ENCODE measurements at regions not wholly inside any gene's neighbourhood (a gene's known extent, or its start where the extent isn't known, plus 50 kb on each side); places are given as distances from the start of the nearest gene placed in this dataset.
"Not testable (repeated sequence)": the region's sequence is repeated elsewhere in the genome, so short reads cannot be mapped to it uniquely, and the experiment has no call there.

DNA sequence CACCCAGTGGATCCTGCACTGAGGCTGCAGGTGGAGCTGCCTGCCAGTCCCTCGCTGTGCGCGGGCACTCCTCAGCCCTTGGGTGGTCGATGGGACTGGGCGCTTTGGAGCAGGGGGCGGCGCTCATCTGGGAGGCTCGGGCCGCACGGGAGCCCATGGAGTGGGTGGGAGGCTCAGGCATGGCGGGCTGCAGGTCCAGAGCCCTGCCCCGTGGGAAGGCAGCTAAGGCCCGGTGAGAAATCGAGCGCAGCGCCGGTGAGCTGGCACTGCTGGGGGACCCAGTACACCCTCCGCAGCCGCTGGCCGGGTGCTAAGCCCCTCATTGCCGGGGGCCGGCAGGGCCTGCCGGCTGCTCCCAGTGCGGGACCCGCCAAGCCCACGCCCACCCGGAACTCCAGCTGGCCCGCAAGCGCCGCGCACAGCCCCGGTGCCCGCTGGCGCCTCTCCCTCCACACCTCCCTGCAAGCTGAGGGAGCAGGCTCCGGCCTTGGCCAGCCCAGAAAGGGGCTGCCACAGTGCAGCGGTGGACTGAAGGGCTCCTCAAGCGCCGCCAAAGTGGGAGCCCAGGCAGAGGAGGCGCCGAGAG, 1636.5 kb downstream of the BRINP3 start:
- not testable (repeated sequence) for DNase-seq (ENCODE audit: low read depth, low spot score); H3K36me3 ChIP-seq (ENCODE audit: control insufficient read depth, insufficient read depth, low read length); H3K9me3 ChIP-seq (ENCODE audit: control insufficient read depth, insufficient read depth, low read length); H3K27ac ChIP-seq (ENCODE audit: low read length); H3K27me3 ChIP-seq (ENCODE audit: control insufficient read depth, insufficient read depth, low read length); H3K4me3 ChIP-seq (ENCODE audit: low read length); H3K4me1 ChIP-seq (ENCODE audit: control insufficient read depth, insufficient read depth, low read length)
- WGBS (ENCODE audit: insufficient coverage, insufficient read length): no CpG with 5 or more reads among the region's 40 CpGs

DNA sequence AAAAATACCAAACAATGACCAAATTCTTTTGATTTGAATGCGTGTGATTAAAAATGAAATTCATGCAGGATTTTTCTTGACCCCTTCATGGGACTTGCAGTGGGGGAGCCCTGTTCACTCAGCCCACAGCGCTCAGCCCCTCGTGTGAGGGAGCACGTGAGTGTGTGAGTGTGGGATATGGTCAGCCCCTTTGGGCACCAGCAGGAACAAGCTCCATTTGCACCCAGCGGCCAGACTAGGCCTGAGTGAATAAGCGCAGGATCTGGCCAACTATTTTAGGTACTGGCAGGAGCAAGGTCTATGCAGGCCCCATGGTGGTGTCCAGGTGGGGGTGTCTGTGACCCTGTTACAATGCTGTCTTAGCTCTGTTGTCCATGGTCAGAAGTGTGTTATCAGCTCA, 1631.2 kb downstream of the BRINP3 start:
- Histone ChIP-seq H3K9me3 (ENCODE audit: control insufficient read depth, insufficient read depth, low read length) (no peaks in the 10 kb centered on the region), H3K27me3 (ENCODE audit: control insufficient read depth, insufficient read depth, low read length) (no peaks in the 10 kb centered on the region), H3K4me1 (ENCODE audit: control insufficient read depth, insufficient read depth, low read length) (no peaks in the 10 kb centered on the region), H3K4me3 (ENCODE audit: low read length) (no peak overlapping the region), H3K36me3 (ENCODE audit: control insufficient read depth, insufficient read depth, low read length) (no peaks in the 10 kb centered on the region), H3K27ac (ENCODE audit: low read length) (no peak overlapping the region)
- no CpG with 5 or more reads among the region's 6 CpGs for WGBS (ENCODE audit: insufficient coverage, insufficient read length)
- no peak for DNase-seq (ENCODE audit: low read depth, low spot score)

- no peak for DNase-seq (ENCODE audit: low read depth, low spot score)
- no CpG with 5 or more reads among the region's 31 CpGs for WGBS (ENCODE audit: insufficient coverage, insufficient read length)
- Histone ChIP-seq H3K4me1 (ENCODE audit: control insufficient read depth, insufficient read depth, low read length) (no peaks in the 10 kb centered on the region), H3K36me3 (ENCODE audit: control insufficient read depth, insufficient read depth, low read length) (no peaks in the 10 kb centered on the region), H3K27ac (ENCODE audit: low read length) (no peak overlapping the region), H3K4me3 (ENCODE audit: low read length) (no peak overlapping the region), H3K9me3 (ENCODE audit: control insufficient read depth, insufficient read depth, low read length) (no peaks in the 10 kb centered on the region), H3K27me3 (ENCODE audit: control insufficient read depth, insufficient read depth, low read length) (no peaks in the 10 kb centered on the region)
These were observed 1620.1 kb downstream of the BRINP3 start for GRCh38 chr1:188857526-188858087.

- no peak overlapping the region for H3K27ac ChIP-seq (ENCODE audit: low read length)
- DNase-seq (ENCODE audit: low read depth, low spot score): no peak
- H3K4me1 ChIP-seq (ENCODE audit: control insufficient read depth, insufficient read depth, low read length): no peaks in the 10 kb centered on the region
These were observed 1610.0 kb downstream of the BRINP3 start for GRCh38 chr1:188867614-188868013.

DNA sequence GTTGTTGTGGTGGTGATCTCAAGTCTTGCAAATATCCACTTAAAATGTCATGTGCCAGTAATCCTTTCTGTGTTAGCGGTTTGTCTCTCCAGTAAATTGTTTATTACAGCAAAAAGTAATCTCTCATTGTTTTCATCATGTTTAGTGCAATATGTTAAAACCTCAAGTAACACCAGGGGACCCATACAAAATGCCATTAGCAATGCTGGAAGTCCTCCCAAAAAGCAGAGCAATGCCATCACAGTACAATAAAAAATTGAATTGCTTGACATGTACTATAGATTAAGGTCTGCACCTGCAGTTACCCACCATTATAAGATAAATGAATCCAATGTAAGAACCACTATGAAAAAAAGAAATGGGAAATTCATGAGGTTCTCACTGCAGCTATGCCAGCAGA, 1606.5 kb downstream of the BRINP3 start:
- no CpG with 5 or more reads among the region's 1 CpG for WGBS (ENCODE audit: insufficient coverage, insufficient read length)
- no peak for DNase-seq (ENCODE audit: low read depth, low spot score)
- no peaks in the 10 kb centered on the region for H3K4me1 ChIP-seq (ENCODE audit: control insufficient read depth, insufficient read depth, low read length)
- H3K9me3 ChIP-seq (ENCODE audit: control insufficient read depth, insufficient read depth, low read length): no peaks in the 10 kb centered on the region
- no peak overlapping the region for H3K4me3 ChIP-seq (ENCODE audit: low read length)
- no peak overlapping the region for H3K27ac ChIP-seq (ENCODE audit: low read length)
- H3K27me3 ChIP-seq (ENCODE audit: control insufficient read depth, insufficient read depth, low read length): no peaks in the 10 kb centered on the region
- H3K36me3 ChIP-seq (ENCODE audit: control insufficient read depth, insufficient read depth, low read length): no peaks in the 10 kb centered on the region

More at GRCh38 chr1:188867614-188868013, 1610.0 kb downstream of the BRINP3 start:
- no peaks in the 10 kb centered on the region for H3K27me3 ChIP-seq (ENCODE audit: control insufficient read depth, insufficient read depth, low read length)
- no peak overlapping the region for H3K4me3 ChIP-seq (ENCODE audit: low read length)
- H3K36me3 ChIP-seq (ENCODE audit: control insufficient read depth, insufficient read depth, low read length): no peaks in the 10 kb centered on the region
- no peaks in the 10 kb centered on the region for H3K9me3 ChIP-seq (ENCODE audit: control insufficient read depth, insufficient read depth, low read length)

GRCh38 chr1:188872376-188872775, 1605.3 kb downstream of the BRINP3 start:
- H3K9me3 ChIP-seq (ENCODE audit: control insufficient read depth, insufficient read depth, low read length): no peaks in the 10 kb centered on the region
- no peak overlapping the region for H3K27ac ChIP-seq (ENCODE audit: low read length)
- no peak overlapping the region for H3K4me3 ChIP-seq (ENCODE audit: low read length)
- no peaks in the 10 kb centered on the region for H3K36me3 ChIP-seq (ENCODE audit: control insufficient read depth, insufficient read depth, low read length)
- no peak for DNase-seq (ENCODE audit: low read depth, low spot score)
- no peaks in the 10 kb centered on the region for H3K4me1 ChIP-seq (ENCODE audit: control insufficient read depth, insufficient read depth, low read length)
- H3K27me3 ChIP-seq (ENCODE audit: control insufficient read depth, insufficient read depth, low read length): no peaks in the 10 kb centered on the region
- no CpG with 5 or more reads among the region's 2 CpGs for WGBS (ENCODE audit: insufficient coverage, insufficient read length)

GRCh38 chr1:188877668-188878067, 1600.0 kb downstream of the BRINP3 start:
- no peak overlapping the region for H3K27ac ChIP-seq (ENCODE audit: low read length)
- no peaks in the 10 kb centered on the region for H3K9me3 ChIP-seq (ENCODE audit: control insufficient read depth, insufficient read depth, low read length)
- H3K36me3 ChIP-seq (ENCODE audit: control insufficient read depth, insufficient read depth, low read length): no peaks in the 10 kb centered on the region
- no peaks in the 10 kb centered on the region for H3K4me1 ChIP-seq (ENCODE audit: control insufficient read depth, insufficient read depth, low read length)
- H3K27me3 ChIP-seq (ENCODE audit: control insufficient read depth, insufficient read depth, low read length): no peaks in the 10 kb centered on the region
- no peak overlapping the region for H3K4me3 ChIP-seq (ENCODE audit: low read length)
- WGBS (ENCODE audit: insufficient coverage, insufficient read length): 100% methylated on average over 1 of the region's 2 CpGs
- DNase-seq (ENCODE audit: low read depth, low spot score): no peak

DNA sequence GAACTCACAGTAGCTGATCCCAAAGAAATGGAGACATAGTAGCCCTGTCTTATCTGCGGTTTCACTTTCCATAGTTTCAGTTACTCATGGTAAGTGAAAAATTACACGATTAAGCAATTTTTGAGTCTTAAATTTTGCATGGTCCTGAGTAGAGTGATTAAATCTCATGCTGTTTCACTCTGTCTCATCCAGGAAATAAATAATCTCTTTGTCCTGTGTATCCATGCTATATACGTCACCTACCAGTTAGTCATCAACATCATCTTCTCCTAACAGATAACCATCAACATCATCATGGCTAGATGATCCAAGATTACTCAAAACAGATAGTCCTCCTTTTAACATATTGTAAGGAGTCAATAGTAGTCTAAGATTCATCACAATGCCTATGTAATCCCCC, 1589.3 kb downstream of the BRINP3 start:
- H3K4me1 ChIP-seq (ENCODE audit: control insufficient read depth, insufficient read depth, low read length): no peaks in the 10 kb centered on the region
- no peak for DNase-seq (ENCODE audit: low read depth, low spot score)
- no peaks in the 10 kb centered on the region for H3K9me3 ChIP-seq (ENCODE audit: control insufficient read depth, insufficient read depth, low read length)
- no peaks in the 10 kb centered on the region for H3K36me3 ChIP-seq (ENCODE audit: control insufficient read depth, insufficient read depth, low read length)
- no peaks in the 10 kb centered on the region for H3K27me3 ChIP-seq (ENCODE audit: control insufficient read depth, insufficient read depth, low read length)
- H3K4me3 ChIP-seq (ENCODE audit: low read length): no peak overlapping the region
- H3K27ac ChIP-seq (ENCODE audit: low read length): no peak overlapping the region
- no CpG with 5 or more reads among the region's 3 CpGs for WGBS (ENCODE audit: insufficient coverage, insufficient read length)

GRCh38 chr1:188889166-188889565, 1588.5 kb downstream of the BRINP3 start:
- no peak for DNase-seq (ENCODE audit: low read depth, low spot score)
- H3K27ac ChIP-seq (ENCODE audit: low read length): no peak overlapping the region
- no CpG with 5 or more reads among the region's 7 CpGs for WGBS (ENCODE audit: insufficient coverage, insufficient read length)

DNA sequence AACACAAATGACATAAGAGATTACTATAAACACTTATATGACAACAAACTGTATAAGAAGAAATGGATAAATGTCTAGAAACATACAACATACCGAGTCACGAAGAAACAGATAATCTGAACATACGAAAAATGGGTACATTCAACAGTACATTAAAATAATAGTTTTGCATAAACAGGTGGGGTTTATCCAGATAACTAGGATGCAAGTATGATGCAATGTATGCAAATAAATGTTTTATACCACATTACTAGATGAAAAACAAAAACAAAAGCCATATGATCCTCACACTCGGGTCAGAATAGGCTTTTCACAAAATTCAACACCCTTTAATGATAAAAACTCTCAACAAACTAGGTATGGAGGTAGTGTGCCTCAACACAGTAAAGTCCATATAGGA, 1585.7 kb downstream of the BRINP3 start:
- Histone ChIP-seq H3K4me1 (ENCODE audit: control insufficient read depth, insufficient read depth, low read length) (no peaks in the 10 kb centered on the region), H3K27me3 (ENCODE audit: control insufficient read depth, insufficient read depth, low read length) (no peaks in the 10 kb centered on the region), H3K4me3 (ENCODE audit: low read length) (no peak overlapping the region), H3K9me3 (ENCODE audit: control insufficient read depth, insufficient read depth, low read length) (no peaks in the 10 kb centered on the region), H3K36me3 (ENCODE audit: control insufficient read depth, insufficient read depth, low read length) (no peaks in the 10 kb centered on the region), H3K27ac (ENCODE audit: low read length) (no peak overlapping the region)
- WGBS (ENCODE audit: insufficient coverage, insufficient read length): no CpG with 5 or more reads among the region's 4 CpGs
- no peak for DNase-seq (ENCODE audit: low read depth, low spot score)

More at GRCh38 chr1:188889166-188889565, 1588.5 kb downstream of the BRINP3 start:
- Histone ChIP-seq H3K4me3 (ENCODE audit: low read length) (no peak overlapping the region), H3K4me1 (ENCODE audit: control insufficient read depth, insufficient read depth, low read length) (no peaks in the 10 kb centered on the region), H3K9me3 (ENCODE audit: control insufficient read depth, insufficient read depth, low read length) (no peaks in the 10 kb centered on the region), H3K36me3 (ENCODE audit: control insufficient read depth, insufficient read depth, low read length) (no peaks in the 10 kb centered on the region), H3K27me3 (ENCODE audit: control insufficient read depth, insufficient read depth, low read length) (no peaks in the 10 kb centered on the region)

- Histone ChIP-seq H3K4me1 (ENCODE audit: control insufficient read depth, insufficient read depth, low read length) (no peaks in the 10 kb centered on the region), H3K27ac (ENCODE audit: low read length) (no peak overlapping the region), H3K9me3 (ENCODE audit: control insufficient read depth, insufficient read depth, low read length) (no peaks in the 10 kb centered on the region), H3K36me3 (ENCODE audit: control insufficient read depth, insufficient read depth, low read length) (no peaks in the 10 kb centered on the region), H3K27me3 (ENCODE audit: control insufficient read depth, insufficient read depth, low read length) (no peaks in the 10 kb centered on the region), H3K4me3 (ENCODE audit: low read length) (no peak overlapping the region)
- no peak for DNase-seq (ENCODE audit: low read depth, low spot score)
- WGBS (ENCODE audit: insufficient coverage, insufficient read length): no CpG with 5 or more reads among the region's 3 CpGs
These were observed 1582.1 kb downstream of the BRINP3 start for GRCh38 chr1:188895611-188896010.

Data from iPS DF 6.9 (cell line).